ENCODE measurements at regions not wholly inside any gene's neighbourhood (a gene's known extent, or its start where the extent isn't known, plus 50 kb on each side); places are given as distances from the start of the nearest gene placed in this dataset.

DNA sequence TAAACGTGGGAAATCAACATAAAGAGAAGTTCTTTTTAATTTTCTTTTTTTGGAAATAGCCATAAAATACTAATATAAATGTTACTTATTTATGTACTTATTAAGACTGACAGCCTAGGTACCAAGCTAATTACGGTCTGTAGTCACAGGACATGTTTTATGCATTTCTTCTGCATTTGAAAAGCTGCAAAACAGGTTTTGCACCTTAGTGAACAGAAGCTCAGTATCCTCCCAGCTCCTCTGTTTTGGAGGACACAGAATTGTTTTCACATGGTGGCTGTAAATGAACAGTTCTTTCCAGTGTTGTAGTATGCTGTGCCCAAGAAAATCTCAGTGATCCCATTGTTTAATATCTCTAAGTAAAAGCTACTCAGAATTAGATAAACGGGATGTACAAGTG, 1788.0 kb upstream of the TENM3 start:
- TF ChIP-seq, protein P1, sequence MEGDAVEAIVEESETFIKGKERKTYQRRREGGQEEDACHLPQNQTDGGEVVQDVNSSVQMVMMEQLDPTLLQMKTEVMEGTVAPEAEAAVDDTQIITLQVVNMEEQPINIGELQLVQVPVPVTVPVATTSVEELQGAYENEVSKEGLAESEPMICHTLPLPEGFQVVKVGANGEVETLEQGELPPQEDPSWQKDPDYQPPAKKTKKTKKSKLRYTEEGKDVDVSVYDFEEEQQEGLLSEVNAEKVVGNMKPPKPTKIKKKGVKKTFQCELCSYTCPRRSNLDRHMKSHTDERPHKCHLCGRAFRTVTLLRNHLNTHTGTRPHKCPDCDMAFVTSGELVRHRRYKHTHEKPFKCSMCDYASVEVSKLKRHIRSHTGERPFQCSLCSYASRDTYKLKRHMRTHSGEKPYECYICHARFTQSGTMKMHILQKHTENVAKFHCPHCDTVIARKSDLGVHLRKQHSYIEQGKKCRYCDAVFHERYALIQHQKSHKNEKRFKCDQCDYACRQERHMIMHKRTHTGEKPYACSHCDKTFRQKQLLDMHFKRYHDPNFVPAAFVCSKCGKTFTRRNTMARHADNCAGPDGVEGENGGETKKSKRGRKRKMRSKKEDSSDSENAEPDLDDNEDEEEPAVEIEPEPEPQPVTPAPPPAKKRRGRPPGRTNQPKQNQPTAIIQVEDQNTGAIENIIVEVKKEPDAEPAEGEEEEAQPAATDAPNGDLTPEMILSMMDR (IDR thresholded peaks at IDR 0.05 in 4 of 5, conservative IDR thresholded peaks at IDR 0.05 in 1 of 5) = no peak
- TF ChIP-seq POLR2A (IDR thresholded peaks at IDR 0.05) = no peak

Data from gastrocnemius medialis (tissue), 4 donors.